ENCODE measurements at regions not wholly inside any gene's neighbourhood (a gene's known extent, or its start where the extent isn't known, plus 50 kb on each side); places are given as distances from the start of the nearest gene placed in this dataset.

DNA sequence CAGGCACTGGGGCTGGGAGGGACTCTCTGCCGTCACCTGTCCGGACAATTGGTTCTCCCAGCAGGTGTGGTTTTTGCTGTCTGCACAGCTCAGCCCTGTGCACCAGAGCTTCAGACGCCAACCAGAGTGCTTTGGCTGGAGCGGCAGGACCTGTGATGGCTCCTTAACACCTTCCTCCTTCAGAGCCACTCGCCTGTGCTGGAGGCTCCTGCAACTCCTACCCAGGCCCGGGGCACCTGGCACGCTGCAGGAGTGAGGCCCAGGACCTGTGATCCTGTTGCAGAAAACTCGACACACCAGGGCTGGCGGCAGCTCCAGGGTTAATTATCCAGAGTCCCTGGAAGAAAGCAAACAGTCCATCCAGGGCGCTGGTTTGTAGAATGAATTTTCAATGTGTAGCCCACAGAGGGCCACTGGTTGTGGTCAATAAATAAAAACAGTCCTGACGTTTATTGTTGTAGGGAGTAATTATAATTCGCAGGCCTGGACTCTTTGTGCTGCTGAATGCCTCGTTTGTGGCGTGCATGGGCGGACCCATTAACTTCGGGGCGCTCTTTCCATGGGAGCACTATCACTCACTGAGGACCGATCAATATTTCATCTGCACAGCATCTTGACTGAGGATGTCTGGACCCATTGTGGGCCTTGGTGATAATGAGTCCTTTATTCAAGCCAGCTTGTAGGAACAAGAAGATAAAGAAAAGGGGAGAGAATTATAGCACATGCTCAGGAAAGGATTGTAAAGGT, 339.7 kb upstream of the IRX4 start:
- TF ChIP-seq REST (IDR thresholded peaks at IDR 0.05; ENCODE audit: borderline replicate concordance) (no peak), CTCF (IDR thresholded peaks at IDR 0.05; ENCODE audit: poor library complexity, severe bottlenecking) (no peak), EP300 (conservative IDR thresholded peaks at IDR 0.05; ENCODE audit: poor library complexity, severe bottlenecking) (no peak)
- H3K9me3 ChIP-seq (ENCODE audit: low read length) = peaks cover under 1% of the 10 kb centered on the region
- no peaks in the 10 kb centered on the region for H3F3A ChIP-seq (ENCODE audit: insufficient read depth, low read length, poor library complexity, severe bottlenecking)
- no peak overlapping the region for H3K9ac ChIP-seq (ENCODE audit: low read length)
- H3K4me3 ChIP-seq (ENCODE audit: low read length) = no peak overlapping the region
- no peaks in the 10 kb centered on the region for H3K36me3 ChIP-seq (ENCODE audit: insufficient read depth, low read length)
- no peaks in the 10 kb centered on the region for H3K79me2 ChIP-seq (replicated peaks; ENCODE audit: insufficient read depth, low read length)
- no peaks in the 10 kb centered on the region for H4K20me1 ChIP-seq (ENCODE audit: insufficient read depth)
- no peak overlapping the region for H3K4me2 ChIP-seq (ENCODE audit: low read length)
- no peak overlapping the region for H2AFZ ChIP-seq (ENCODE audit: low read depth, low read length)
- no peaks in the 10 kb centered on the region for H3K9me2 ChIP-seq (ENCODE audit: insufficient read depth, low read length)
- H3K27me3 ChIP-seq (ENCODE audit: insufficient read depth, low read depth, low read length) = peaks cover 4% of the 10 kb centered on the region
- no peak overlapping the region for H3K27ac ChIP-seq (ENCODE audit: low read length)

GRCh38 chr5:2221450-2221849, 338.7 kb upstream of the IRX4 start:
- H3K9ac ChIP-seq (ENCODE audit: low read length) = no peak overlapping the region
- H3K27me3 ChIP-seq (ENCODE audit: insufficient read depth, low read depth, low read length) = peaks cover 12% of the 10 kb centered on the region
- H3K9me3 ChIP-seq (ENCODE audit: low read length) = peaks cover 5% of the 10 kb centered on the region
- H3K4me3 ChIP-seq (ENCODE audit: low read length) = no peak overlapping the region
- H2AFZ ChIP-seq (ENCODE audit: low read depth, low read length) = no peak overlapping the region
- no peaks in the 10 kb centered on the region for H3K9me2 ChIP-seq (ENCODE audit: insufficient read depth, low read length)
- no peak overlapping the region for H3K4me2 ChIP-seq (ENCODE audit: low read length)
- H3K27ac ChIP-seq (ENCODE audit: low read length) = no peak overlapping the region
- H3K79me2 ChIP-seq (replicated peaks; ENCODE audit: insufficient read depth, low read length) = no peaks in the 10 kb centered on the region
- TF ChIP-seq TAF1 (IDR thresholded peaks at IDR 0.05; ENCODE audit: low read depth) = no peak
- TF ChIP-seq MXI1 (conservative IDR thresholded peaks at IDR 0.05; ENCODE audit: poor library complexity, severe bottlenecking) = no peak
- TF ChIP-seq EZH2 (IDR thresholded peaks at IDR 0.05; ENCODE audit: borderline replicate concordance, insufficient read depth, low read length, poor library complexity, severe bottlenecking) = no peak
- no peak for TF ChIP-seq EP300 (conservative IDR thresholded peaks at IDR 0.05; ENCODE audit: poor library complexity, severe bottlenecking)
- no peak for TF ChIP-seq SMC3 (conservative IDR thresholded peaks at IDR 0.05; ENCODE audit: poor library complexity)
- TF ChIP-seq CTCF (IDR thresholded peaks at IDR 0.05; ENCODE audit: poor library complexity, severe bottlenecking) = no peak
- TF ChIP-seq POLR2AphosphoS5 (IDR thresholded peaks at IDR 0.05) = no peak
- no peak for TF ChIP-seq RAD21 (conservative IDR thresholded peaks at IDR 0.05)
- TF ChIP-seq REST (IDR thresholded peaks at IDR 0.05; ENCODE audit: borderline replicate concordance) = no peak
- H3K36me3 ChIP-seq (ENCODE audit: insufficient read depth, low read length) = no peaks in the 10 kb centered on the region
- no peaks in the 10 kb centered on the region for H3F3A ChIP-seq (ENCODE audit: insufficient read depth, low read length, poor library complexity, severe bottlenecking)
- H4K20me1 ChIP-seq (ENCODE audit: insufficient read depth) = no peaks in the 10 kb centered on the region

Measured in neural cell (in vitro differentiated cells).